Neural progenitor cell (in vitro differentiated cells): ENCODE measurements at regions not wholly inside any gene's neighbourhood (a gene's known extent, or its start where the extent isn't known, plus 50 kb on each side); places are given as distances from the start of the nearest gene placed in this dataset.

Experiments used
- EZH2 ChIP-seq: fragments of 200-600 bp; sonication (generic); IDR thresholded peaks from 2 replicates; pipeline ENCODE4 v1.6.1; 2017; ENCODE audit warnings: antibody characterized with exemption, mild to moderate bottlenecking, moderate library complexity
- EZH2phosphoT487 ChIP-seq: fragments of 200-600 bp; sonication (generic); IDR thresholded peaks from 2 replicates; pipeline ENCODE4 v1.6.1; 2017; ENCODE audit warnings: antibody characterized with exemption
- TF ChIP-seq, protein P1 (sequence below): fragments of 200-600 bp; sonication (generic); IDR thresholded peaks from 2 replicates; pipeline ENCODE4 v1.5.1; 2017; ENCODE audit warnings: antibody characterized with exemption, mild to moderate bottlenecking

DNA sequence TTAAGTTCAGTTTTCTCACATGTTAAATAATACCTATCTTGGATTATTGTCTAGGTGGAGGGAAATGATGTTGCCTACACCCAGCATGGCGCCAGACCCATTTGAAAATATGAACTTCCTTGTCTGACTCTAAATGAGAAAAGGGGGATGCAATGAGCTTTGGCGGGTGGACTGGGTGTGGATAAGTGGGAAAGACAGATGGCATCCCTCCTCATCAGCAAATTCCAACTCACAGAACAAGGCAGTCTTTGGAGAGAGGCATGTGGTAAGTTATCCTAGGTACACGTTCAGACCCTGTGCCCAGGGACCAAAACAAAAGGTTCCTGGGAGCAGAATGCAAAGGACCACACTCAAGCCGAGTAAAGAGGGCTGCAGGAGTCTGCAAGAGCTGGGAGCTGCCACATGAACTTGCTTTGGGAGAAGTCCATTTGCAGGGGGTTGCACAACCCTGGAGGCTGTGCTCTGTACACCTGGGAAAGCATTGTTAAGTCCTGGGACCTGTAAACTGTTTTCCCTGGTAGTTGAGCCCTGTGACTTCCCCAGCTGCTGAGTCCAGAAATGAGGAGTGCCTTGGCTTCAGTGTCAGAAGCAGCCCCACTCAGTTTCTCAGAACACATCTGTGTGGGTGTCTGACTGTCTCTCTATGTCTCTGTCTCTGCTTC, 102.3 kb upstream of the TPM1 start:
- TF ChIP-seq EZH2 = no peak
- TF ChIP-seq, protein P1, sequence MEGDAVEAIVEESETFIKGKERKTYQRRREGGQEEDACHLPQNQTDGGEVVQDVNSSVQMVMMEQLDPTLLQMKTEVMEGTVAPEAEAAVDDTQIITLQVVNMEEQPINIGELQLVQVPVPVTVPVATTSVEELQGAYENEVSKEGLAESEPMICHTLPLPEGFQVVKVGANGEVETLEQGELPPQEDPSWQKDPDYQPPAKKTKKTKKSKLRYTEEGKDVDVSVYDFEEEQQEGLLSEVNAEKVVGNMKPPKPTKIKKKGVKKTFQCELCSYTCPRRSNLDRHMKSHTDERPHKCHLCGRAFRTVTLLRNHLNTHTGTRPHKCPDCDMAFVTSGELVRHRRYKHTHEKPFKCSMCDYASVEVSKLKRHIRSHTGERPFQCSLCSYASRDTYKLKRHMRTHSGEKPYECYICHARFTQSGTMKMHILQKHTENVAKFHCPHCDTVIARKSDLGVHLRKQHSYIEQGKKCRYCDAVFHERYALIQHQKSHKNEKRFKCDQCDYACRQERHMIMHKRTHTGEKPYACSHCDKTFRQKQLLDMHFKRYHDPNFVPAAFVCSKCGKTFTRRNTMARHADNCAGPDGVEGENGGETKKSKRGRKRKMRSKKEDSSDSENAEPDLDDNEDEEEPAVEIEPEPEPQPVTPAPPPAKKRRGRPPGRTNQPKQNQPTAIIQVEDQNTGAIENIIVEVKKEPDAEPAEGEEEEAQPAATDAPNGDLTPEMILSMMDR = no peak
- TF ChIP-seq EZH2phosphoT487 = no peak
